Gastrocnemius medialis (tissue), 4 donors: ENCODE measurements at regions not wholly inside any gene's neighbourhood (a gene's known extent, or its start where the extent isn't known, plus 50 kb on each side); places are given as distances from the start of the nearest gene placed in this dataset.

ENCODE experiments used
- ATAC-seq, 2 donors: fragments of 150-250 bp; one replicate each; pipeline ENCODE4 v1.9.1; 2016
- DNase-seq, 2 donors: peaks; one replicate each; pipeline ENCODE4 v3.0.0-alpha.2; 2019
- H3K27ac ChIP-seq, 4 donors: fragments of 200-600 bp; sonication (generic); 1 replicate in 1 of 4; 2 replicates in 3 of 4; pipeline ENCODE4 v1.5.1; 2016 to 2018; ENCODE audit warnings: mild to moderate bottlenecking in 2 of 4, moderate library complexity in 1 of 4
- H3K27me3 ChIP-seq, 3 donors: fragments of 200-600 bp; sonication (generic) in 2 of 3; 1 replicate in 1 of 3; 2 replicates in 2 of 3; pipeline versions ENCODE4 v1.5.1 to v1.6.0; 2016 to 2019; ENCODE audit warnings: mild to moderate bottlenecking in 1 of 3, moderate library complexity in 1 of 3
- H3K36me3 ChIP-seq, 2 donors: fragments of 200-600 bp; sonication (generic) in 1 of 2; one replicate each; pipeline ENCODE4 v1.5.1; 2017 to 2018
- H3K4me1 ChIP-seq, 2 donors: fragments of 200-600 bp; sonication (generic) in 1 of 2; one replicate each; pipeline ENCODE4 v1.5.1; 2016 to 2017; ENCODE audit warnings: mild to moderate bottlenecking in 2 of 2
- H3K4me3 ChIP-seq, 4 donors: fragments of 200-600 bp; sonication (generic) in 3 of 4; 1 replicate in 1 of 4; 2 replicates in 3 of 4; pipeline ENCODE4 v1.5.1; 2016 to 2019; ENCODE audit warnings: mild to moderate bottlenecking in 2 of 4
- H3K9me3 ChIP-seq, 3 donors: fragments of 200-600 bp; sonication (generic) in 2 of 3; 1 replicate in 1 of 3; 2 replicates in 2 of 3; pipeline ENCODE4 v1.5.1; 2016 to 2019
- POLR2A ChIP-seq, 2 donors: fragments of 450-650 bp; IDR thresholded peaks; one replicate each; pipeline ENCODE4 v1.6.1; 2017; ENCODE audit warnings: antibody characterized with exemption in 2 of 2, mild to moderate bottlenecking in 2 of 2, moderate library complexity in 2 of 2
- in situ Hi-C, 4 donors: fragments of 200-750 bp; cut with MboI; loops; one replicate each; pipeline versions ENCODE4 v1.15.0 to v1.8.0; 2017; ENCODE audit warnings: low sequenced_read_pairs in 4 of 4
- intact Hi-C: fragments of 100-400 bp; cut with DNase I; formaldehyde crosslinking; loops from one replicate; pipeline ENCODE4 v1.15.1; 2023; ENCODE audit warnings: low total_unique reads
- TF ChIP-seq, protein P1 (sequence below), 5 experiments: fragments of 450-650 bp in 3 of 5; fragments of 200-600 bp in 2 of 5; sonication (generic) in 2 of 5; IDR thresholded peaks in 4 of 5; conservative IDR thresholded peaks in 1 of 5; 1 replicate in 4 of 5; 2 replicates in 1 of 5; pipeline ENCODE4 v1.5.1; 2016 to 2019; ENCODE audit warnings: antibody characterized with exemption in 5 of 5, mild to moderate bottlenecking in 3 of 5, moderate library complexity in 3 of 5

GRCh38 chr6:145175470-145175869, 559.9 kb downstream of the EPM2A start:
- intact Hi-C loops: no loop called here
- Histone ChIP-seq H3K4me3 (no peak overlapping the region), H3K27ac (no peak overlapping the region), H3K4me1 (no peaks in the 10 kb centered on the region), H3K27me3 (no peaks in the 10 kb centered on the region), H3K9me3 (no peaks in the 10 kb centered on the region), H3K36me3 (no peaks in the 10 kb centered on the region)
- no peak for ATAC-seq
- TF ChIP-seq, protein P1, sequence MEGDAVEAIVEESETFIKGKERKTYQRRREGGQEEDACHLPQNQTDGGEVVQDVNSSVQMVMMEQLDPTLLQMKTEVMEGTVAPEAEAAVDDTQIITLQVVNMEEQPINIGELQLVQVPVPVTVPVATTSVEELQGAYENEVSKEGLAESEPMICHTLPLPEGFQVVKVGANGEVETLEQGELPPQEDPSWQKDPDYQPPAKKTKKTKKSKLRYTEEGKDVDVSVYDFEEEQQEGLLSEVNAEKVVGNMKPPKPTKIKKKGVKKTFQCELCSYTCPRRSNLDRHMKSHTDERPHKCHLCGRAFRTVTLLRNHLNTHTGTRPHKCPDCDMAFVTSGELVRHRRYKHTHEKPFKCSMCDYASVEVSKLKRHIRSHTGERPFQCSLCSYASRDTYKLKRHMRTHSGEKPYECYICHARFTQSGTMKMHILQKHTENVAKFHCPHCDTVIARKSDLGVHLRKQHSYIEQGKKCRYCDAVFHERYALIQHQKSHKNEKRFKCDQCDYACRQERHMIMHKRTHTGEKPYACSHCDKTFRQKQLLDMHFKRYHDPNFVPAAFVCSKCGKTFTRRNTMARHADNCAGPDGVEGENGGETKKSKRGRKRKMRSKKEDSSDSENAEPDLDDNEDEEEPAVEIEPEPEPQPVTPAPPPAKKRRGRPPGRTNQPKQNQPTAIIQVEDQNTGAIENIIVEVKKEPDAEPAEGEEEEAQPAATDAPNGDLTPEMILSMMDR (IDR thresholded peaks at IDR 0.05 in 4 of 5, conservative IDR thresholded peaks at IDR 0.05 in 1 of 5): no peak
- no peak for TF ChIP-seq POLR2A (IDR thresholded peaks at IDR 0.05)
- DNase-seq: no peak
- in situ Hi-C loops: no loop called here

DNA sequence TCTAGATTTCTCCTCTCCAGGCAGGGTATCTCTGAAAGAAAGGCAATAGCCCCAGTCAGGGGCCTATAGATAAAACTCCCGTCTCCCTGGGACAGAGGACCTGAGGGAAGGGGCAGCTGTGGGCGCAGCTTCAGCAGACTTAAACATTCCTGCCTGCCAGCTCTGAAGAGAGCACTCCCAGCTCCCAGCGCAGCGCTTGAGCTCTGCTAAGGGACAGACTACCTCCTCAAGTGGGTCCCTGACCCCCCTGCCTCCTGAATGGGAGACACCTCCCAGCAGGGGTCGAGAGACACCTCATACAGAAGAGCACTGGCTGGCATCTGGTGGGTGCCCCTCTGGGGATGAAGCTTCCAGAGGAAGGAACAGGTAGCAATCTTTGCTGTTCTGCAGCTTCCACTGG, 556.9 kb downstream of the EPM2A start:
- H3K9me3 ChIP-seq: no peaks in the 10 kb centered on the region
- no peak overlapping the region for H3K4me3 ChIP-seq
- DNase-seq: no peak
- no peaks in the 10 kb centered on the region for H3K36me3 ChIP-seq
- H3K27ac ChIP-seq: no peak overlapping the region
- no peaks in the 10 kb centered on the region for H3K4me1 ChIP-seq
- TF ChIP-seq POLR2A (IDR thresholded peaks at IDR 0.05): no peak
- TF ChIP-seq, protein P1 (IDR thresholded peaks at IDR 0.05 in 4 of 5, conservative IDR thresholded peaks at IDR 0.05 in 1 of 5): no peak
- H3K27me3 ChIP-seq: no peaks in the 10 kb centered on the region
- intact Hi-C loops: no loop called here
- ATAC-seq: no peak
- in situ Hi-C loops: no loop called here

DNA sequence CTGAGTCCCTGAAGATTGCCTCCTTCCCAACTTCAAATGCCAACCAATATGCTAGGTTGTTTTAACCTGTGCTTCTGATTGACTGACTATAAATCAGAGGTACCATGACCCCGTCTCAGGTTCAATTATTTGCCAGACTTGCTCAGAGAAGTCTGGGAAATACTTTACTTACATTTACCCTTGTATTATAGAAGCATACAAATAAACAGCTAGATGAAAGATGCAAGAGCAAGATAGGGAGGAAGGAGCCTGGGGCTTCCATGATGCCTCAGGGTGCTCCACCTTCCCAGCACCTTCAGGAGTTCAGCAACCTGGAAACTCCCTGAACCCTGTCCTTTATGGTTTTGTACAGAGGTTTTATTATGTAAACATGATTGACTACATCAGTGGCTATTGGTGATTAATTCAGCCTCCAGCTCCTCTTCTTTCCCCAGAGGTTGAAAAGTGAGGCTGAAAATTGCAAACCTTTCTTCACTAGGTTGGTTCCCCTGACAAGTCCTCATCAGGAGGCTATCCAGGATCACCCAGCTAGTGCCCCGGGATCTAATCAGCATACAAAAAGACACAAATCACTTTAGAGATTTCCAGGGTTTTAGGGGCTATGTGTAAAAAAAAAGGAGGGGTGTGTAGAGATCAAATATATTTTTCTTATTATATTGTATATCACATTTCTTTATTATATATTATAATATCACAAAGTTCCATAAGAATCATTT, 547.7 kb downstream of the EPM2A start:
- no peaks in the 10 kb centered on the region for H3K36me3 ChIP-seq
- ATAC-seq (no peak), DNase-seq (no peak)
- no peak overlapping the region for H3K4me3 ChIP-seq
- H3K9me3 ChIP-seq: no peaks in the 10 kb centered on the region
- intact Hi-C loops (no loop called here), in situ Hi-C loops (no loop called here)
- no peak overlapping the region for H3K27ac ChIP-seq
- H3K4me1 ChIP-seq: no peaks in the 10 kb centered on the region
- TF ChIP-seq, protein P1 (IDR thresholded peaks at IDR 0.05 in 4 of 5, conservative IDR thresholded peaks at IDR 0.05 in 1 of 5): no peak
- no peak for TF ChIP-seq POLR2A (IDR thresholded peaks at IDR 0.05)
- H3K27me3 ChIP-seq: no peaks in the 10 kb centered on the region

GRCh38 chr6:145189836-145190235, 545.5 kb downstream of the EPM2A start:
- Histone ChIP-seq H3K4me3 (no peak overlapping the region), H3K9me3 (no peaks in the 10 kb centered on the region), H3K36me3 (no peaks in the 10 kb centered on the region), H3K27me3 (no peaks in the 10 kb centered on the region), H3K4me1 (no peaks in the 10 kb centered on the region), H3K27ac (no peak overlapping the region)
- no peak for ATAC-seq
- intact Hi-C loops (no loop called here), in situ Hi-C loops (no loop called here)
- no peak for DNase-seq
- no peak for TF ChIP-seq POLR2A (IDR thresholded peaks at IDR 0.05)
- TF ChIP-seq, protein P1 (IDR thresholded peaks at IDR 0.05 in 4 of 5, conservative IDR thresholded peaks at IDR 0.05 in 1 of 5): no peak

DNA sequence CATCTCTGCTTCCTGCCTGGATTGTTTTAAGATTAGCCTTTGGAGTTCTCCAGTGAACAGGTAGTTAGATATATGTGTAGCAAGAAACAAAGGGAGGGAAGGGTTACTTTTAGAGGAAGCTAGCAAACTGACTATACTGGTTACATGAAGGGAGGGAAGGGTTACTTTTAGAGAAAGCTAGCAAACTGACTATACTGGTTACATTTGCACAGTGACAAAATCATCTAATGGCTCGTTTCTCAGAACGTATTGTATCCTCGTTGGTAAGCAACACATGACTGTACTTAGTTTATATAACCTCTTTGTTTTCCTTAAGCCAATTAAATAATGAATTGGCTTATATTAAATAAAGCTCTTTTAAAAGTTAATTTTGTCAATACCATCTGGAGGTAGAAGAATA, 540.9 kb downstream of the EPM2A start:
- in situ Hi-C loops: no loop called here
- intact Hi-C loops: no loop called here

More for the DNA sequence above, 540.9 kb downstream of the EPM2A start:
- no peak overlapping the region for H3K4me3 ChIP-seq
- no peak for DNase-seq
- H3K4me1 ChIP-seq: no peaks in the 10 kb centered on the region
- H3K9me3 ChIP-seq: no peaks in the 10 kb centered on the region
- no peak for TF ChIP-seq POLR2A (IDR thresholded peaks at IDR 0.05)
- TF ChIP-seq, protein P1 (IDR thresholded peaks at IDR 0.05 in 4 of 5, conservative IDR thresholded peaks at IDR 0.05 in 1 of 5): no peak
- no peaks in the 10 kb centered on the region for H3K36me3 ChIP-seq
- no peaks in the 10 kb centered on the region for H3K27me3 ChIP-seq
- ATAC-seq: no peak
- no peak overlapping the region for H3K27ac ChIP-seq
